Peyer's patch (tissue), 4 donors: ENCODE measurements at regions not wholly inside any gene's neighbourhood (a gene's known extent, or its start where the extent isn't known, plus 50 kb on each side); places are given as distances from the start of the nearest gene placed in this dataset.

Experiments
- CTCF ChIP-seq, 6 experiments: fragments of 450-650 bp in 4 of 6; fragments of 200-600 bp in 2 of 6; sonication (generic) in 1 of 6; IDR thresholded peaks; one replicate each; pipeline ENCODE4 v1.5.1; 2017 to 2019; ENCODE audit warnings: antibody characterized with exemption in 6 of 6, mild to moderate bottlenecking in 3 of 6, moderate library complexity in 1 of 6
- POLR2A ChIP-seq, 2 donors: fragments of 450-650 bp; IDR thresholded peaks; one replicate each; pipeline ENCODE4 v1.5.1; 2017; ENCODE audit warnings: antibody characterized with exemption in 2 of 2, mild to moderate bottlenecking in 2 of 2, moderate library complexity in 2 of 2

- TF ChIP-seq CTCF (IDR thresholded peaks at IDR 0.05): no peak
- TF ChIP-seq POLR2A (IDR thresholded peaks at IDR 0.05): no peak
Observed at GRCh38 chr7:95688931-95689495, 83.3 kb upstream of the DYNC1I1 start.
